HG02798 (cell line): ENCODE measurements at regions not wholly inside any gene's neighbourhood (a gene's known extent, or its start where the extent isn't known, plus 50 kb on each side); places are given as distances from the start of the nearest gene placed in this dataset.
"Not testable (repeated sequence)": the region's sequence is repeated elsewhere in the genome, so short reads cannot be mapped to it uniquely, and the experiment has no call there.

Source experiments
- ATAC-seq: cut with Tn5 transposase; IDR thresholded peaks from one replicate; pipeline ENCODE4 v1.9.1; 2021; ENCODE audit warnings: mild to moderate bottlenecking; ENCODE audit not compliant: unreplicated experiment, poor library complexity

GRCh38 chr21:28013123-28013522 is 979.6 kb downstream of the LTN1 start:
- not testable (repeated sequence) for ATAC-seq

DNA sequence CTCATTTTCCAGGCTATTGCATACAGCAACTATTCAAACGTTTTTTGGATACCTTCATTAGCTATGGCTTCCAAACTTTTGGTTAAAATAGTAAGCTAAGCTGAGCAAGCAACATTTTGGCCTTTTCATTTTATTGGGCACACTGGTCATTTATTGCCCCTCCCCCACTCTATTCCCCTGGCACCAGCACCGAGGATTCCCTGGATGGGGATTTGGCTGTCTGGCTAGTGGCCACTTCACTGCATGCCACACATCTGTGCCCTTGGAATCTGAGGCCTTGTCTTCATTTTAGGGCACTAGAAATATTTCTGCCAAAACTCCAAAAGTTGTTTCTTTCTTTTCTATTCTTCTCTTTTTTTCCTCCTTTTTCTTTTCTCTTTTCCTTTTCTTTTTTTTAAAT is 980.7 kb downstream of the LTN1 start:
- not testable (repeated sequence) for ATAC-seq

GRCh38 chr21:28008245-28008644 is 984.4 kb downstream of the LTN1 start:
- not testable (repeated sequence) for ATAC-seq

DNA sequence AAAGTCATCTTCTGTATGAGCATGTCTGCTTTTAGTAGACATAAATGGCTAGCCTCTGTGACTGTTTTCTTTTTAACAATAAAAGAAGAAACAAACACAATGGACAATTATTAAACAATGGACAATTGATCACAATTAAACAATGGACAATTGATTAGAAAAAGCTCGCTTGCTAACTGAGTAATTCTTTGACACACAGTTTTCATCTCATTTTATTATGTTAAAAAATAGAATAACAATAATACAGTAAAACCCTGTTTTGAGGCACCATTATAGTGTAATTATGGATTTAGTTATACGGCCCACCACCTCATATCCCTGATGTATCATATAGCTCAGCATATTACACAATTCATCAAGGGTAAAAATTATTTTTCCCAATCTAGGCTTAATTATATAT is 989.0 kb downstream of the LTN1 start:
- ATAC-seq, result not testable (repeated sequence)

- ATAC-seq, result not testable (repeated sequence)
Observed at GRCh38 chr21:27996906-27997305, 995.8 kb downstream of the LTN1 start.

GRCh38 chr21:27984663-27985325 is 1007.9 kb downstream of the LTN1 start:
- not testable (repeated sequence) for ATAC-seq

DNA sequence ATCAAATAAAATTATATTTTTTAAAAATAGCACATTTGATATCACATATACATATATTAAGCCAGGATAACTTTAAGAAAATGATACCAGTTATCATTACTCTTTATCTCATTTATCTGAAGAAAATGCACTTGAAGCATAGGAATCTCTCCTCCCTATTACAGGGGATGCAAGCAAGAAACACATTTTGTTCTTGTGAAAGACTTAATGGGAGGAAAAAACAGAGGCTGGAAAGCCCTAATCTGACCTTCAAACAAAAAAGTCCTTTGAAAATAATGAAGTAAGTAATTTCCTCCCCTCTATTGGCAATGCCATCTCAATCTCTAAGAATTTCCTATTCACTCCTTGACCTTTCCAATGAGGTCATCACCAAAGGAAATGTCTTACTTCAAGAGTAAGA is 1012.6 kb upstream of the ADAMTS5 start:
- not testable (repeated sequence) for ATAC-seq

DNA sequence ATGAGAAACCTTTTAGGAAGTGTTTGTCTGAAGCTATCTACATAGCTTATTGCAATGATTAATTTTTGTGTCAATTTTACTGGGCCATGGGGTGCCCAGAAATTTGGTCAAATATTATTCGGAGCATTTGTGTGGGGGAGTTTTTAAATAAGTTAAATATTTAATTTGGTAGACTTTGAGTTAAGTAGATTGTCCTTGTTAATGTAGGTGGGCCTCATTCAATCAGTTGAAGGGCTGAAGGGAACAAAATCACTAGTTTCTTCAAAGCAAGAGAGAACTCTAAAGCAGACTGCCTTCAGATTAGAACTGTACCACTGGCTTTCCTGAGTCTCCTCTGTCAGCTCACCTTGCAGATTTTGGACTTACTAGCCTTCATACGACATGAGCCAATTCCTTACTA is 1008.6 kb upstream of the ADAMTS5 start:
- ATAC-seq, result no peak

DNA sequence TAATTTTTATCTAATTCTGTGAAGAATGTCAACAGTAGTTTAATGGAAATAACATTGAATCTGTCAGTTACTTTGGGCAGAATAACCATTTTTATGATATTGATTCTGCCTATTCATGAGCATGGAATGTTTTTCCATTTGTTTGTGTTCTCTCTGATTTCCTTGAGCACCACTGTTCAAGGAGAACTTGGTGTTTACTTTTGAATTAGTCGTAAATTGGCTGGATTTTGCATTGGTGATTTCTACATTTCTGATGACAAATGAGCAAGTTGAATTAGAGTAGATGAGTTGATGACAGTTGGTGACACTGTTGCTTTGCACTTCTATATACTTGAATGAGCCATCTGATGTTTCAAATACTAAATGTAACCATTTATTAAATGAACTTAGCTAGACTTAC is 1007.3 kb upstream of the ADAMTS5 start:
- not testable (repeated sequence) for ATAC-seq

DNA sequence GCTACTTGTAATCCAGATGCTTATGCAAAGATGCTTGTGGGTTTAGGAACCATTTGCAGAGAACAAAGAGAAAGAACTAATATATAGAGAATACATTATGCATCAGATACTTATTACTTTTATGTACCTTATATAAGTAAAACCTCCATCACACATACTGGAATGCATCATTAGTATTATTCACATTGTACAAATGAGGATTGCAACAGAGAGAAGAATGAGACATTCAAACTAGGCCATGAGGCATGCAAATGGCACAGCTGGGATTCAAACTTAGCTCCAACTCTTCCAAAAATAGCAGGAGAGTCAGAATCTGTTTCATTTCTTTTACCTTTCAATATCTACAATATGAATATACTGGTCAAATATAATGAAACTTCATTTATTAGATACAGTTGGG is 1001.4 kb upstream of the ADAMTS5 start:
- not testable (repeated sequence) for ATAC-seq

- no peak for ATAC-seq
Observed at GRCh38 chr21:27954543-27955165, 987.8 kb upstream of the ADAMTS5 start.

GRCh38 chr21:27953340-27954045 is 986.6 kb upstream of the ADAMTS5 start:
- no peak for ATAC-seq

DNA sequence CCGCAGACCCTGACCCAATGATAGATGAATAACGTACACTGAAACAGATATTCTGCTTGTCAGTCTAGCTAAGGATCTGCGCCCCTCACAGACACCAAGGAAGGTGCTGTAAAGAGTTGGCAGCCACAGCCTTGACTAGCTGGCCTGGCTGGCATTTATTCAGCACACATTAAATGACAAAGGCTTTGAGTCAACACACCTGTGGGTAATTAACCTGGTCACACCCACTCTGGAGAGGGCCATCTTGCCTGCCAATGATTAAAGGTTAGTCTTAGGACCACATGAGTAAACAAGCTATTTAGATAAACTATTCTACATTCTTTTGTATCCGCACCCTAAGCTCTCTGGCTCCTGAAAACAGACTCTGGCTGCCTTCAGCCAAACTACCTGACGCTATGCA is 982.2 kb upstream of the ADAMTS5 start:
- ATAC-seq, result not testable (repeated sequence)

DNA sequence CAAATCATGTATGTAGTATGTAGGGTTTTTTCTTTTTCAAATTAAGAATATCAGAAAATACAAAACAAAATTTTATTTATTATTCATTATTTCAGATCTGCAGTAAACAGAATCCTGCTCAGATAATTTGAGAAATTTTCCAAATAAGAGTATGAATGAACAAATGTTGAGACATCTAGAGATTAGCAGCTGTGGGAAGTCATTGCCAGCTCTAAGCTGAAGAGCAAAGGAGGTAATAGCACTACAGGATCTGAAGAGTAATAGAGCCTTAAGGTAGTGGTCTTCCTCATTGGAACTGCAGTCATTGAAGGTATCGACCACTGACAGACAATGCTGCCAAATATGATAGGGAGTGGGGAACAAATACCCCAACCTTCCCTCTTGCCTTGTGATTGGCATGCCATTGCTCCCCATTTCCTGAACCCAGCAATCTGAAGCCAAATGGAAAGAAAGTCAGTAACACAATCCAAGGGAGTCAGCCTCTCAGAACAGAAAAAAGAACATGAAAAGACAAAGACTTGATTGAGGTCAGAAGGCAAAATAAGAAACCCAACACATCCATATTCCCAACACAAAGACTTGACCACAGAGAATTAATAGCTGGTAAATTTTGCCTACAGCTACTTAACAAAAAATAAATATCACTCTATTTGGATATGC is 963.4 kb upstream of the ADAMTS5 start:
- ATAC-seq, result not testable (repeated sequence)

DNA sequence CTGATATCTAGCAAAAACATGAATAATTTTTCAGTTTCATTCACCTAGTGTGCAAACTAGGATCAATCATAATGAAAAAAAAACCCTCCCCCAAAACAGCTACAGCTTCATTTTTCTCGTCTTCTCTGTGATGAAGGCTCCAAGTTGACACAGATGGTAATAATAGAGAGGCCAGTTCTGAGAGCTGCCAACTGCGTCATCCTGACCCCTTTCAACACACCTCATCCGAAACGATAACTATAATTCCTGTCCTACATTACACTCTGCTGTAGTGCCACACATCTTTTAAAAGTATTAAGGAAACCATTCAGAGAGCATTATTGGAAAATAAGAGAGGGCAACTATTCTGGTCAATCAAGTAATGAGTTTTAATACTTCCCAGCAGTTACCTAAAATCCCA is 962.3 kb upstream of the ADAMTS5 start:
- not testable (repeated sequence) for ATAC-seq

DNA sequence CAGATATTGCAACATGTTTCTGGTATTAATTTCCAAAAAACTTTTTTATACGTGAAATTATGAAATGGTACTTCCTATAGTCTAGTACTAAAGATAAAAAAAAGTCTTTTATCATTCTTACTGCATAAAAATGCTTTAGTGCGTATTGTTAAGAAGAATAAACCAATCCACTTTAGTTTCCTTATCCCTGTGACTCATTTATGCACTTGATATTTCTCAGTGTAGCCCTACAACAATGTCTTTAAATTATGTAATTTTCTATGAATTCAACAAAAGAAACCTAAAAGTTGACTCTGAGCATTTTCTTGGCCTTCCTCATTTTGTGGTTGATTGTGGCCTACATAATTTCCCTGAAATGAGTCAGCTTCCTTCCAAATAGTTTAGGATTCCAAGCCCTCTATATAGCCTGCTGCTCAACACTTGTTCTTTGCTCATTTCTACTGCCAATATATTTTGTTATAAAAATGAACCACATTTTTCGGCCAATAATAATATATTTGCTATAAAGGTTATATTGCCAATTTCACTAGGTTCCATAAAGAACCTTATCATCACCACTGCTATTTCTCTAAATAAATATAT is 961.7 kb upstream of the ADAMTS5 start:
- ATAC-seq, result not testable (repeated sequence)

DNA sequence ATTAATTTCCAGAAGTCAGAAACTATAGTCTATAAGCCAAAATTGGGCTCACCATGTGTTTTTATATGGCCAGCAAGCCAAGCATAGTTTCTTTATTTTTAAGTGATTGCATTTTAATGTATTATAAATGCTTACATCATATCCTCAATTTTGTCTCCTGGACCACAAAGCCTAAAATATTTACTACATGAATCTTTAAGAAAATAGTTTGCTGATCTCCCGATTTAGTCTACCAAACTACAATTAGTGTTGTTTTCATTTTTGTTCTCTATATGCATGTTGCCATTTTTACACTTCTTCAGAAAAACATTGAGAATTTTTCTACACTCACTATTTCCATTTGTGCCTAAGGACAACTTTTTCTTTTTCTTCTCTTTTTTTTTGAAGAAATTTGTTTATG is 954.5 kb upstream of the ADAMTS5 start:
- not testable (repeated sequence) for ATAC-seq

DNA sequence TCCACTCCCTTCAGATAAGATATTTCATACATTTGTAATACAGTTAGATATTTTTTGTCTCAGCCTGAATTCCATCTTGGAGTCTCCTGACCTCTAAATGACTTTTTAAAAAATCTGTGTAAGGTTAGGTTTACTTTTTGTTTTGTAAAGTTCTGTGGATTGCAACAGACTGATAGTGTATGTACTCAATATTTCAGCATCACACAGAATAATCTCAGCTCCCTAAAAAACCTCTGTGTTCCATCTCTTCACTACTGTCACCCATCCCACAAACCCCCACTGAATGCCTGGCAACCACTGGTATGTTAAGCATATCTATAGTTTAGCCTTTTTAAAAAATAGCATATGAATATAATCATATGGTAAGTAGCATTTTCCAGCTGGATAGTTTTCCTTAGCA is 951.1 kb upstream of the ADAMTS5 start:
- not testable (repeated sequence) for ATAC-seq

- ATAC-seq, result not testable (repeated sequence)
Observed at GRCh38 chr21:27916326-27916725, 949.4 kb upstream of the ADAMTS5 start.

- ATAC-seq, result not testable (repeated sequence)
Observed at GRCh38 chr21:27912133-27912532, 945.2 kb upstream of the ADAMTS5 start.
